H1 (cell line): ENCODE measurements at regions not wholly inside any gene's neighbourhood (a gene's known extent, or its start where the extent isn't known, plus 50 kb on each side); places are given as distances from the start of the nearest gene placed in this dataset.

ENCODE experiments used
- CTCF ChIA-PET: fragments of 300-600 bp; sonication (Branson Sonifier 250); formaldehyde crosslinking; loops from one replicate; lab custom pipeline; 2021; ENCODE audit not compliant: partially characterized antibody; lab: Charles Lee
- POLR2A ChIA-PET: fragments of 300-600 bp; sonication (Branson Sonifier 250); formaldehyde crosslinking; loops from one replicate; lab custom pipeline; 2021; ENCODE audit warnings: inconsistent platforms; ENCODE audit not compliant: partially characterized antibody; lab: Charles Lee
- DNase-seq, 2 experiments: peaks; one replicate each; pipeline versions ENCODE4 v3.0.0 to v3.0.0-alpha.2; 2010 to 2022; ENCODE audit warnings: low spot score in 2 of 2, low read depth in 1 of 2, mixed read lengths in 1 of 2
- FAIRE-seq: peaks from 2 replicates; lab custom pipeline; 2011; peaks lifted over from hg19 to GRCh38; lab: Jason Lieb, UNC
- H2AFZ ChIP-seq: 2 replicates; pipeline ENCODE4 v1.8.1; 2012; ENCODE audit warnings: low read length, inconsistent platforms
- H2AK5ac ChIP-seq: 2 replicates; pipeline ENCODE4 v1.6.1; 2013; ENCODE audit warnings: low read depth, low read length
- H2BK120ac ChIP-seq: replicated peaks from 2 replicates; pipeline ENCODE3; 2013; ENCODE audit warnings: low read depth, low read length, inconsistent platforms
- H2BK12ac ChIP-seq: 2 replicates; pipeline ENCODE4 v1.6.1; 2013; ENCODE audit warnings: low read depth, low read length
- H2BK15ac ChIP-seq: 2 replicates; pipeline ENCODE4 v1.6.1; 2013; ENCODE audit warnings: low read length
- H2BK20ac ChIP-seq: 2 replicates; pipeline ENCODE4 v1.6.1; 2013; ENCODE audit warnings: low read length
- H2BK5ac ChIP-seq: 2 replicates; pipeline ENCODE4 v1.6.1; 2013; ENCODE audit warnings: low read depth, low read length
- H3K14ac ChIP-seq: 2 replicates; pipeline ENCODE4 v1.6.1; 2013; ENCODE audit warnings: inconsistent platforms; ENCODE audit not compliant: insufficient read length
- H3K18ac ChIP-seq: 2 replicates; pipeline ENCODE4 v1.6.1; 2013; ENCODE audit warnings: low read length; ENCODE audit errors: extremely low read depth
- H3K23ac ChIP-seq: 2 replicates; pipeline ENCODE4 v1.6.1; 2013; ENCODE audit warnings: inconsistent platforms; ENCODE audit not compliant: insufficient read length
- H3K23me2 ChIP-seq: 2 replicates; pipeline ENCODE4 v1.6.1; 2013; ENCODE audit warnings: low read depth, low read length
- H3K27ac ChIP-seq: 2 replicates; pipeline ENCODE4 v1.6.1; 2011; ENCODE audit warnings: low read depth, low read length, inconsistent platforms
- H3K27me3 ChIP-seq, 4 experiments: replicated peaks in 1 of 4; 1 replicate in 1 of 4; 2 replicates in 3 of 4; pipeline versions ENCODE4 v1.6.1 to v1.8.1; 2011 to 2013; ENCODE audit warnings: low read length in 3 of 4, mild to moderate bottlenecking in 3 of 4, inconsistent platforms in 2 of 4, mixed read lengths in 2 of 4, moderate library complexity in 1 of 4; ENCODE audit not compliant: control insufficient read depth in 3 of 4, insufficient read depth in 3 of 4; ENCODE audit errors: extremely low read depth in 1 of 4
- H3K36me3 ChIP-seq, 4 experiments: 2 replicates each; pipeline versions ENCODE4 v1.6.1 to v1.8.1; 2011 to 2013; ENCODE audit warnings: mild to moderate bottlenecking in 4 of 4, low read length in 3 of 4, moderate library complexity in 2 of 4, control low read depth in 1 of 4, inconsistent platforms in 1 of 4; ENCODE audit not compliant: insufficient read depth in 4 of 4, control insufficient read depth in 2 of 4
- H3K4ac ChIP-seq: replicated peaks from 2 replicates; pipeline ENCODE3; 2013; ENCODE audit warnings: low read length, low read depth, mixed read lengths, inconsistent platforms; ENCODE audit not compliant: insufficient read length
- H3K4me1 ChIP-seq, 4 experiments: replicated peaks in 1 of 4; 1 replicate in 1 of 4; 2 replicates in 3 of 4; pipeline versions ENCODE4 v1.6.1 to v1.8.1; 2011 to 2013; ENCODE audit warnings: low read length in 3 of 4, inconsistent platforms in 2 of 4, mixed read lengths in 1 of 4; ENCODE audit not compliant: insufficient read depth in 4 of 4, control insufficient read depth in 3 of 4
- H3K4me2 ChIP-seq, 2 experiments: 2 replicates each; pipeline versions ENCODE4 v1.6.1 to v1.8.1; 2011 to 2013; ENCODE audit warnings: low read depth in 2 of 2, low read length in 2 of 2, control low read depth in 1 of 2, inconsistent platforms in 1 of 2, mild to moderate bottlenecking in 1 of 2; ENCODE audit not compliant: insufficient read depth in 1 of 2
- H3K4me3 ChIP-seq, 4 experiments: fragments of 200-600, 300-600 bp in 1 of 4; sonication (generic), shearing (Covaris generic), sonication (Bioruptor Twin) in 1 of 4; 2 replicates each; pipeline versions ENCODE4 v1.5.1 to v1.8.1; 2011 to 2016; ENCODE audit warnings: low read length in 4 of 4, low read depth in 3 of 4, control low read depth in 2 of 4, inconsistent platforms in 2 of 4, mild to moderate bottlenecking in 2 of 4, mixed read lengths in 1 of 4, moderate library complexity in 1 of 4; ENCODE audit not compliant: insufficient read depth in 2 of 4; ENCODE audit errors: extremely low read depth in 1 of 4
- H3K56ac ChIP-seq: replicated peaks from 2 replicates; pipeline ENCODE3; 2013; ENCODE audit warnings: low read depth, mild to moderate bottlenecking, mixed read lengths, low read length, inconsistent platforms; ENCODE audit not compliant: insufficient read length
- H3K79me1 ChIP-seq: 2 replicates; pipeline ENCODE4 v1.6.1; 2013; ENCODE audit warnings: low read depth, low read length, control low read depth
- H3K79me2 ChIP-seq, 2 experiments: 2 replicates each; pipeline versions ENCODE4 v1.6.1 to v1.8.1; 2012 to 2013; ENCODE audit warnings: low read length in 2 of 2, mild to moderate bottlenecking in 2 of 2, inconsistent platforms in 1 of 2; ENCODE audit not compliant: insufficient read depth in 2 of 2, control insufficient read depth in 1 of 2
- H3K9ac ChIP-seq, 4 experiments: replicated peaks in 1 of 4; 1 replicate in 1 of 4; 2 replicates in 3 of 4; pipeline versions ENCODE4 v1.6.1 to v1.8.1; 2011 to 2013; ENCODE audit warnings: low read depth in 3 of 4, low read length in 3 of 4, control low read depth in 2 of 4, mild to moderate bottlenecking in 2 of 4, moderate library complexity in 2 of 4, inconsistent platforms in 1 of 4; ENCODE audit errors: extremely low read depth in 1 of 4
- H3K9me3 ChIP-seq, 2 experiments: 2 replicates each; pipeline versions ENCODE4 v1.6.1 to v1.8.1; 2012 to 2013; ENCODE audit warnings: mild to moderate bottlenecking in 2 of 2, moderate library complexity in 2 of 2, control low read depth in 1 of 2, inconsistent platforms in 1 of 2, low read depth in 1 of 2, low read length in 1 of 2, mixed read lengths in 1 of 2; ENCODE audit not compliant: insufficient read depth in 2 of 2
- H4K20me1 ChIP-seq, 2 experiments: replicated peaks in 1 of 2; 2 replicates each; pipeline versions ENCODE3 to v1.8.1; 2011 to 2013; ENCODE audit warnings: inconsistent platforms in 2 of 2, low read length in 2 of 2, mild to moderate bottlenecking in 1 of 2; ENCODE audit not compliant: insufficient read depth in 2 of 2, control insufficient read depth in 1 of 2
- H4K5ac ChIP-seq: 2 replicates; pipeline ENCODE4 v1.6.1; 2013; ENCODE audit warnings: low read length, low read depth, mixed read lengths, inconsistent platforms; ENCODE audit not compliant: insufficient read length
- H4K8ac ChIP-seq: 2 replicates; pipeline ENCODE4 v1.8.0; 2013; ENCODE audit warnings: mild to moderate bottlenecking, moderate library complexity, low read length, inconsistent platforms; ENCODE audit not compliant: insufficient read depth; ENCODE audit errors: extremely low read depth
- H4K91ac ChIP-seq: replicated peaks from 2 replicates; pipeline ENCODE3; 2013; ENCODE audit warnings: low read length, mixed read lengths, inconsistent platforms; ENCODE audit not compliant: insufficient read length
- BCL11A ChIP-seq, 2 experiments: IDR thresholded peaks; one replicate each; pipeline ENCODE4 v1.6.1; 2011; ENCODE audit warnings: low read depth in 2 of 2, low read length in 2 of 2, mild to moderate bottlenecking in 2 of 2
- BRCA1 ChIP-seq: IDR thresholded peaks from 2 replicates; pipeline ENCODE4 v1.6.1; 2012; ENCODE audit warnings: low read depth, low read length, improper control_type of control experiment
- CBX5 ChIP-seq: fragments of 300-800, 300-1000 bp; sonication (generic); IDR thresholded peaks from 2 replicates; pipeline ENCODE4 v1.7.1; 2016; ENCODE audit warnings: antibody characterized with exemption, low read length, low read depth
- CHD1 ChIP-seq: IDR thresholded peaks from 2 replicates; pipeline ENCODE4 v1.6.1; 2012; ENCODE audit warnings: low read depth, low read length, improper control_type of control experiment
- EZH2 ChIP-seq: fragments of 200-600 bp; sonication (generic); IDR thresholded peaks from 2 replicates; pipeline ENCODE4 v1.7.1; 2012; ENCODE audit warnings: low read depth, mild to moderate bottlenecking, moderate library complexity, low read length, inconsistent platforms; ENCODE audit not compliant: severe bottlenecking
- GABPA ChIP-seq: IDR thresholded peaks from 2 replicates; pipeline ENCODE4 v1.6.1; 2011; ENCODE audit warnings: mild to moderate bottlenecking, low read length, moderate library complexity, borderline replicate concordance; ENCODE audit not compliant: insufficient read depth
- NANOG ChIP-seq: IDR thresholded peaks from 2 replicates; pipeline ENCODE4 v1.6.1; 2011; ENCODE audit warnings: low read length, low read depth, mild to moderate bottlenecking, inconsistent platforms; ENCODE audit not compliant: insufficient read depth, poor library complexity, severe bottlenecking
- WGBS, 2 experiments: shearing (Covaris generic) in 1 of 2; methylation state at CpG; one replicate each; pipeline versions ENCODE4 v1.1.6 to v1.1.7; 2013 to 2015; ENCODE audit warnings: low lambda C conversion rate in 2 of 2, mixed read lengths in 2 of 2, inconsistent platforms in 1 of 2, low coverage in 1 of 2, missing lambda C conversion rate in 1 of 2; ENCODE audit not compliant: insufficient replicate concordance in 2 of 2, insufficient coverage in 1 of 2, insufficient read length in 1 of 2; ENCODE audit errors: extremely low coverage in 1 of 2, missing lambda C conversion rate in 1 of 2; 5-methylcytosine and 5-hydroxymethylcytosine counted together
- TF ChIP-seq, protein P1 (sequence below): IDR thresholded peaks from 2 replicates; pipeline ENCODE4 v1.6.1; 2012; ENCODE audit warnings: inconsistent platforms
- TF ChIP-seq, protein P2 (sequence below): IDR thresholded peaks from 2 replicates; pipeline ENCODE4 v1.6.1; 2012; ENCODE audit warnings: inconsistent platforms

DNA sequence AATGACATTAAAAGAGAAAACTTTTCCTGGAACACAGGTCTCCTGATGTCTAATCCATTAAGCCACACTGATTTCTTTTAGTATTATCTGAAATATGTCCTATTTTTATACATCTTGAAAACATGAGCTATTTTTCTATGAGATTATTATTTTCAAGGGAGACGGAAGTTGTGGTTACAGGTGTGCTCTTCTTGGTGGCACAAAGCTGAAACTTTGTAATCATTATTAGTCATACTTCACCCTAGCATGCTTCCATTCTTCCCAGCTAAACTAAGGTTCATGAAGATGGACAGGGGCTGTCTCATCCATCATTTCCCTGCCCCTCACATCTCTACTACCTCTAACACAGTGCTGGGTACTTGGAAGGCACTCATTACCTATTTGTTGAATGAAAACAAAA lies 85.6 kb upstream of the POU1F1 start:
- no peak overlapping the region for H3K56ac ChIP-seq
- 100% methylated on average over 1 of the region's 1 CpG; no CpG with 5 or more reads in 1 of the 2 experiments for WGBS, 2 experiments

More for the DNA sequence above, 85.6 kb upstream of the POU1F1 start:
- Histone ChIP-seq H3K9me3 (no peaks in the 10 kb centered on the region), H2AK5ac (no peak overlapping the region), H3K14ac (no peak overlapping the region), H3K36me3 (no peaks in the 10 kb centered on the region), H3K79me2 (no peaks in the 10 kb centered on the region), H3K4me2 (no peak overlapping the region), H3K23me2 (no peaks in the 10 kb centered on the region), H3K4me3 (no peak overlapping the region), H3K79me1 (no peaks in the 10 kb centered on the region), H2BK20ac (no peak overlapping the region), H2BK12ac (no peak overlapping the region), H2BK5ac (no peak overlapping the region), H4K5ac (no peak overlapping the region), H2AFZ (no peak overlapping the region), H3K4me1 (peaks cover 0 to 3% (median 0%) of the 10 kb centered on the region in 4 experiments; a peak in 1 of 7 replicates), H2BK15ac (no peak overlapping the region), H3K9ac (no peak overlapping the region), H3K4ac (no peak overlapping the region), H3K27me3 (no peaks in the 10 kb centered on the region), H2BK120ac (no peak overlapping the region), H4K91ac (no peak overlapping the region), H4K8ac (no peak overlapping the region), H3K27ac (no peak overlapping the region), H3K23ac (no peak overlapping the region), H4K20me1 (no peaks in the 10 kb centered on the region), H3K18ac (no peak overlapping the region)
- DNase-seq: no peak
- POLR2A ChIA-PET: no interaction called here
- CTCF ChIA-PET: interaction anchor here (1.1 to 1.2 kb wide), 2 partner anchors 11 to 49 kb away, joined by 3 to 7 read pairs; no protein-coding TSS in a partner anchor
- TF ChIP-seq BRCA1 (no peak), CHD1 (no peak), CBX5 (no peak), GABPA (no peak), BCL11A (IDR thresholded peaks at IDR 0.05; ENCODE audit: low read depth in 2 of 2, low read length in 2 of 2) (no peak), EZH2 (no peak), NANOG (no peak)
- TF ChIP-seq, protein P1, sequence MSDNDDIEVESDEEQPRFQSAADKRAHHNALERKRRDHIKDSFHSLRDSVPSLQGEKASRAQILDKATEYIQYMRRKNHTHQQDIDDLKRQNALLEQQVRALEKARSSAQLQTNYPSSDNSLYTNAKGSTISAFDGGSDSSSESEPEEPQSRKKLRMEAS: no peak
- TF ChIP-seq, protein P2, sequence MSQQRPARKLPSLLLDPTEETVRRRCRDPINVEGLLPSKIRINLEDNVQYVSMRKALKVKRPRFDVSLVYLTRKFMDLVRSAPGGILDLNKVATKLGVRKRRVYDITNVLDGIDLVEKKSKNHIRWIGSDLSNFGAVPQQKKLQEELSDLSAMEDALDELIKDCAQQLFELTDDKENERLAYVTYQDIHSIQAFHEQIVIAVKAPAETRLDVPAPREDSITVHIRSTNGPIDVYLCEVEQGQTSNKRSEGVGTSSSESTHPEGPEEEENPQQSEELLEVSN: no peak
- FAIRE-seq: no peak
